HepG2 (cell line): ENCODE measurements at regions not wholly inside any gene's neighbourhood (a gene's known extent, or its start where the extent isn't known, plus 50 kb on each side); places are given as distances from the start of the nearest gene placed in this dataset.

Source experiments
- ATF4 ChIP-seq, 2 experiments: fragments of 450-650 bp in 1 of 2; sonication (generic) in 1 of 2; formaldehyde crosslinking; IDR thresholded peaks; 2 replicates each; pipeline versions ENCODE4 v1.5.0 to v1.8.0; 2020 to 2022; ENCODE audit warnings: mild to moderate bottlenecking in 1 of 2, missing genetic modification reagents in 1 of 2
- CHCHD3 ChIP-seq: sonication (generic); formaldehyde crosslinking; IDR thresholded peaks from 2 replicates; pipeline ENCODE4 v1.8.0; 2022; ENCODE audit warnings: mild to moderate bottlenecking, missing genetic modification reagents, moderate library complexity
- CREB3 ChIP-seq: sonication (generic); formaldehyde crosslinking; IDR thresholded peaks from 2 replicates; pipeline ENCODE4 v1.5.0; 2020; ENCODE audit warnings: missing genetic modification reagents
- DRAP1 ChIP-seq: IDR thresholded peaks from 2 replicates; pipeline ENCODE4 v1.6.1; 2016; ENCODE audit warnings: missing genetic modification reagents, missing compliant biosample characterization
- FOXC1 ChIP-seq: sonication (generic); formaldehyde crosslinking; IDR thresholded peaks from 2 replicates; pipeline ENCODE4 v1.8.0; 2022; ENCODE audit warnings: mild to moderate bottlenecking, missing genetic modification reagents, borderline replicate concordance
- HMGXB3 ChIP-seq: sonication (generic); formaldehyde crosslinking; IDR thresholded peaks from 2 replicates; pipeline ENCODE4 v1.4.0; 2020; ENCODE audit warnings: missing genetic modification reagents, borderline replicate concordance
- HOMEZ ChIP-seq: IDR thresholded peaks from 2 replicates; pipeline ENCODE4 v1.6.1; 2016; ENCODE audit warnings: low read depth
- HOXA5 ChIP-seq: sonication (generic); formaldehyde crosslinking; IDR thresholded peaks from 2 replicates; pipeline ENCODE4 v1.4.0; 2020; ENCODE audit warnings: missing genetic modification reagents
- MAX ChIP-seq: IDR thresholded peaks from 2 replicates; pipeline ENCODE4 v1.6.1; 2012; ENCODE audit warnings: inconsistent platforms
- MBD4 ChIP-seq: IDR thresholded peaks from 2 replicates; pipeline ENCODE4 v1.6.1; 2012; ENCODE audit warnings: low read length, inconsistent platforms, borderline replicate concordance
- NFRKB ChIP-seq: fragments of 450-650 bp; IDR thresholded peaks from 2 replicates; pipeline ENCODE4 v1.6.1; 2017
- PAF1 ChIP-seq: IDR thresholded peaks from 2 replicates; pipeline ENCODE4 v1.6.1; 2016; ENCODE audit warnings: missing genetic modification reagents, missing compliant biosample characterization
- PITX1 ChIP-seq: sonication (generic); formaldehyde crosslinking; IDR thresholded peaks from 2 replicates; pipeline ENCODE4 v1.5.1; 2020; ENCODE audit warnings: mild to moderate bottlenecking, missing genetic modification reagents
- RFXANK ChIP-seq: IDR thresholded peaks from 2 replicates; pipeline ENCODE4 v1.6.1; 2016
- SOX6 ChIP-seq, 2 experiments: fragments of 450-650 bp in 1 of 2; sonication (generic) in 1 of 2; formaldehyde crosslinking in 1 of 2; IDR thresholded peaks; 2 replicates each; pipeline versions ENCODE4 v1.4.0 to v1.6.1; 2017 to 2020; ENCODE audit warnings: antibody characterized with exemption in 1 of 2, mild to moderate bottlenecking in 1 of 2, missing genetic modification reagents in 1 of 2
- TCF12 ChIP-seq, 2 experiments: fragments of 450-650 bp in 1 of 2; sonication (generic) in 1 of 2; formaldehyde crosslinking in 1 of 2; IDR thresholded peaks; 2 replicates each; pipeline versions ENCODE4 v1.6.1 to v1.8.0; 2017 to 2022; ENCODE audit warnings: antibody characterized with exemption in 1 of 2, mild to moderate bottlenecking in 1 of 2, missing genetic modification reagents in 1 of 2, moderate library complexity in 1 of 2
- ZNF136 ChIP-seq: sonication (generic); formaldehyde crosslinking; IDR thresholded peaks from 2 replicates; pipeline ENCODE4 v1.8.1; 2022; ENCODE audit warnings: low read depth, mild to moderate bottlenecking, moderate library complexity, missing genetic modification reagents
- ZNF251 ChIP-seq: sonication (generic); formaldehyde crosslinking; IDR thresholded peaks from 2 replicates; pipeline ENCODE4 v1.9.0; 2021; ENCODE audit warnings: mild to moderate bottlenecking, missing genetic modification reagents
- ZNF30 ChIP-seq: sonication (generic); formaldehyde crosslinking; IDR thresholded peaks from 2 replicates; pipeline ENCODE4 v1.5.0; 2020; ENCODE audit warnings: mild to moderate bottlenecking, missing genetic modification reagents
- ZNF460 ChIP-seq: sonication (generic); formaldehyde crosslinking; IDR thresholded peaks from 2 replicates; pipeline ENCODE4 v1.5.1; 2020; ENCODE audit warnings: missing genetic modification reagents, mild to moderate bottlenecking, borderline replicate concordance
- ZNF616 ChIP-seq: sonication (generic); formaldehyde crosslinking; IDR thresholded peaks from 2 replicates; pipeline ENCODE4 v1.5.0; 2020; ENCODE audit warnings: low read depth, mild to moderate bottlenecking, missing genetic modification reagents
- ZNF670 ChIP-seq: sonication (generic); formaldehyde crosslinking; IDR thresholded peaks from 2 replicates; pipeline ENCODE4 v1.8.0; 2022; ENCODE audit warnings: mild to moderate bottlenecking, missing genetic modification reagents, borderline replicate concordance

- TF ChIP-seq CHCHD3 (no peak), ZNF460 (no peak), MBD4 (no peak), CREB3 (CRISPR knock-in tag) (no peak), ZNF670 (CRISPR knock-in tag) (no peak), HOXA5 (CRISPR knock-in tag) (no peak), MAX (peak; percentile 72), ZNF136 (CRISPR knock-in tag) (no peak), TCF12 (IDR thresholded peaks at IDR 0.05) (no peak), TCF12 (CRISPR knock-in tag; IDR thresholded peaks at IDR 0.05) (no peak), RFXANK (CRISPR knock-in tag) (no peak), PAF1 (CRISPR knock-in tag) (no peak), DRAP1 (CRISPR knock-in tag) (no peak), SOX6 (IDR thresholded peaks at IDR 0.05) (no peak), SOX6 (CRISPR knock-in tag; IDR thresholded peaks at IDR 0.05) (peak; percentile 63; the same call in 1 of the 2 replicates), HMGXB3 (CRISPR knock-in tag) (no peak), PITX1 (CRISPR knock-in tag) (peak; percentile 42; the same call in 1 of the 2 replicates), HOMEZ (CRISPR knock-in tag) (peak; percentile 88), FOXC1 (CRISPR knock-in tag) (no peak), NFRKB (no peak), ZNF30 (no peak), ZNF616 (CRISPR knock-in tag) (no peak), ATF4 (CRISPR knock-in tag; IDR thresholded peaks at IDR 0.05) (no peak), ZNF251 (no peak)
These were observed 332.2 kb upstream of the SGCG start (continued) for GRCh38 chr13:22848539-22849052.
